SW 1271 (cell line): ENCODE measurements at regions not wholly inside any gene's neighbourhood (a gene's known extent, or its start where the extent isn't known, plus 50 kb on each side); places are given as distances from the start of the nearest gene placed in this dataset.

Experiments used
- DNase-seq, 2 experiments: peaks; one replicate each; lab custom pipeline; 2025; lab: John Stamatoyannopoulos, UW

GRCh38 chr2:238689871-238690389 is 158.0 kb upstream of the TWIST2 start:
- DNase-seq = no peak

- no peak for DNase-seq
Measured at GRCh38 chr2:238690511-238690910, 157.4 kb upstream of the TWIST2 start.

GRCh38 chr2:238691596-238692491 is 156.0 kb upstream of the TWIST2 start:
- no peak for DNase-seq

- no peak for DNase-seq
Measured at GRCh38 chr2:238692562-238692961, 155.3 kb upstream of the TWIST2 start.

GRCh38 chr2:238693337-238694093 is 154.4 kb upstream of the TWIST2 start:
- no peak for DNase-seq

GRCh38 chr2:238694136-238694755 is 153.6 kb upstream of the TWIST2 start:
- no peak for DNase-seq

GRCh38 chr2:238694922-238695321 is 153.0 kb upstream of the TWIST2 start:
- no peak for DNase-seq

- DNase-seq = no peak
Measured at GRCh38 chr2:238695538-238695937, 152.3 kb upstream of the TWIST2 start.

- DNase-seq = no peak
Measured at GRCh38 chr2:238696331-238696730, 151.6 kb upstream of the TWIST2 start.

GRCh38 chr2:238696786-238697185 is 151.1 kb upstream of the TWIST2 start:
- DNase-seq = no peak

- DNase-seq = no peak
Measured at GRCh38 chr2:238697193-238698071, 150.5 kb upstream of the TWIST2 start.

GRCh38 chr2:238698072-238698352 is 149.9 kb upstream of the TWIST2 start:
- DNase-seq = no peak

- no peak for DNase-seq
Measured at GRCh38 chr2:238698451-238699306, 149.2 kb upstream of the TWIST2 start.

GRCh38 chr2:238699307-238700116 is 148.4 kb upstream of the TWIST2 start:
- no peak for DNase-seq

GRCh38 chr2:238700117-238700457 is 147.8 kb upstream of the TWIST2 start:
- no peak for DNase-seq

GRCh38 chr2:238700506-238701340 is 147.2 kb upstream of the TWIST2 start:
- DNase-seq = no peak

- no peak for DNase-seq
Measured at GRCh38 chr2:238701341-238702206, 146.3 kb upstream of the TWIST2 start.
